DND-41 (cell line): ENCODE measurements at regions not wholly inside any gene's neighbourhood (a gene's known extent, or its start where the extent isn't known, plus 50 kb on each side); places are given as distances from the start of the nearest gene placed in this dataset.

ENCODE experiments used
- EZH2 ChIP-seq: IDR thresholded peaks from 3 replicates; pipeline ENCODE4 v1.6.1; 2012; ENCODE audit warnings: borderline replicate concordance, low read depth, mild to moderate bottlenecking, moderate library complexity, low read length, inconsistent platforms; ENCODE audit not compliant: severe bottlenecking
- TF ChIP-seq, protein P1 (sequence below): IDR thresholded peaks from 2 replicates; pipeline ENCODE4 v1.5.1; 2012; ENCODE audit warnings: borderline replicate concordance, low read length, moderate library complexity, mild to moderate bottlenecking; ENCODE audit not compliant: poor library complexity, severe bottlenecking; ENCODE audit errors: extremely low read depth

DNA sequence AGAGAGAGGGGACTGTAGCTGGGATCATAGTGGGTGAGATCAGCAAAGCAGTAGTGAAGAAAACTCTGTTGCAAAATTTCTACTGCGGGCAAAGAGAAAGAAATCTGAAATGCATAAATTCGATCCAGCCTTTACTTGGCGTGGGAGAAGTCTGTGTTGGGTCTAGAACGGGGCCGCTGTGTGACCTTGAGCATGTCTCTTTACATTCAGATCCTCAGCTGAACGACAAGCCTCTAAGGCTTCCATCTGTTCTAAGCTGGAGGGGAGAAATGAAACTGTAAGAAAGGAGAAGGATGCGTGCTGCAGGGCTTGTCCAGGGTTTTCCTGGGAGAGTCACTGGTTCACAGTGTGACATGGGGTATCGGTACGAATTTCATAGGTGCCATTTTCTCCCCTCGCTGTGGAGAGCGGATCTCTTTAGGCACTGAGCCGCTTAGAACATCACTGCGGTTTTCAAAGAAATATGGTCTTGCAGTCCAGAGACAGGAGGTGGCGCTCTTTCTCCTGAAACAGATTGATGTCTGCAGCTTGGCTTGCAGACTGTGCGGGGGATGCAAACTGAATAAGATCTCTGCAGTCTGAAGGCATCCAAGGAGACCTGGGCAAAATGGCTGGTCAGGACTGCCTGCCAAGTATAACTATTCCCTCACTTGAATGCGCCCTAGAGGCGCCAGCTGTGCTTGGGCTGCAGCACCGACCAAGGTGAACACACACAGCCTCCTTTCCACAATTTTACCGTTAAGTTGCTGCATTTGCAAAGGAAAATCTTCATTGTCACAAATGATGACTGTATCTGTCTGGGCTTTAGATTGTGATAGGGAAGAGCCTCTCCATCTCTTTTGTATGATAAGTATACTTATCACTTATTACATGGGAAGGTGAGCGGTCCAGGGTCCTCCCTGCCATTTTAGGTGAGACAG, 104.1 kb downstream of the XCL2 start:
- TF ChIP-seq, protein P1, sequence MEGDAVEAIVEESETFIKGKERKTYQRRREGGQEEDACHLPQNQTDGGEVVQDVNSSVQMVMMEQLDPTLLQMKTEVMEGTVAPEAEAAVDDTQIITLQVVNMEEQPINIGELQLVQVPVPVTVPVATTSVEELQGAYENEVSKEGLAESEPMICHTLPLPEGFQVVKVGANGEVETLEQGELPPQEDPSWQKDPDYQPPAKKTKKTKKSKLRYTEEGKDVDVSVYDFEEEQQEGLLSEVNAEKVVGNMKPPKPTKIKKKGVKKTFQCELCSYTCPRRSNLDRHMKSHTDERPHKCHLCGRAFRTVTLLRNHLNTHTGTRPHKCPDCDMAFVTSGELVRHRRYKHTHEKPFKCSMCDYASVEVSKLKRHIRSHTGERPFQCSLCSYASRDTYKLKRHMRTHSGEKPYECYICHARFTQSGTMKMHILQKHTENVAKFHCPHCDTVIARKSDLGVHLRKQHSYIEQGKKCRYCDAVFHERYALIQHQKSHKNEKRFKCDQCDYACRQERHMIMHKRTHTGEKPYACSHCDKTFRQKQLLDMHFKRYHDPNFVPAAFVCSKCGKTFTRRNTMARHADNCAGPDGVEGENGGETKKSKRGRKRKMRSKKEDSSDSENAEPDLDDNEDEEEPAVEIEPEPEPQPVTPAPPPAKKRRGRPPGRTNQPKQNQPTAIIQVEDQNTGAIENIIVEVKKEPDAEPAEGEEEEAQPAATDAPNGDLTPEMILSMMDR, result peak; percentile 92
- TF ChIP-seq EZH2, result no peak
